Vagina (tissue), 2 donors: ENCODE measurements at regions not wholly inside any gene's neighbourhood (a gene's known extent, or its start where the extent isn't known, plus 50 kb on each side); places are given as distances from the start of the nearest gene placed in this dataset.
"Not testable (repeated sequence)": the region's sequence is repeated elsewhere in the genome, so short reads cannot be mapped to it uniquely, and the experiment has no call there.

Experiments
- DNase-seq, 2 donors: peaks; one replicate each; pipeline ENCODE4 v3.0.0-alpha.2; 2017; ENCODE audit errors: extremely low spot score in 2 of 2
- H3K27ac ChIP-seq: fragments of 200-600 bp; sonication (generic); one replicate; pipeline ENCODE4 v1.5.1; 2019
- H3K27me3 ChIP-seq: fragments of 200-600 bp; sonication (generic); one replicate; pipeline ENCODE4 v1.5.1; 2019
- H3K36me3 ChIP-seq, 2 donors: fragments of 200-600 bp; sonication (generic); one replicate each; pipeline ENCODE4 v1.5.1; 2017 to 2019
- H3K4me1 ChIP-seq: fragments of 200-600 bp; sonication (generic); one replicate; pipeline ENCODE4 v1.5.1; 2019
- H3K4me3 ChIP-seq, 2 donors: fragments of 200-600 bp; sonication (generic); 1 replicate in 1 of 2; 2 replicates in 1 of 2; pipeline ENCODE4 v1.5.1; 2016 to 2019
- H3K9me3 ChIP-seq: fragments of 200-600 bp; sonication (generic); one replicate; pipeline ENCODE4 v1.5.1; 2019
- CTCF ChIP-seq, 3 experiments: fragments of 450-650 bp in 2 of 3; fragments of 200-600 bp in 1 of 3; sonication (generic) in 1 of 3; IDR thresholded peaks; one replicate each; pipeline ENCODE4 v1.5.1; 2017 to 2019; ENCODE audit warnings: antibody characterized with exemption in 3 of 3, mild to moderate bottlenecking in 2 of 3, moderate library complexity in 2 of 3
- POLR2A ChIP-seq, 2 donors: fragments of 450-650 bp; IDR thresholded peaks; one replicate each; pipeline ENCODE4 v1.6.1; 2017; ENCODE audit warnings: antibody characterized with exemption in 2 of 2, mild to moderate bottlenecking in 2 of 2, moderate library complexity in 2 of 2
- POLR2AphosphoS5 ChIP-seq, 2 donors: sonication (generic); formaldehyde crosslinking; IDR thresholded peaks; one replicate each; pipeline ENCODE4 v1.9.0; 2017; ENCODE audit warnings: antibody characterized with exemption in 2 of 2, mild to moderate bottlenecking in 2 of 2, low read depth in 1 of 2; ENCODE audit not compliant: insufficient read depth in 1 of 2
- intact Hi-C: fragments of 100-400 bp; cut with DNase I; formaldehyde crosslinking; loops from one replicate; pipeline ENCODE4 v1.15.1; 2023

- TF ChIP-seq CTCF (IDR thresholded peaks at IDR 0.05) (no peak), POLR2AphosphoS5 (IDR thresholded peaks at IDR 0.05; ENCODE audit: insufficient read depth in 1 of 2, low read depth in 1 of 2) (no peak), POLR2A (IDR thresholded peaks at IDR 0.05) (no peak)
- intact Hi-C loops: no loop called here
These were observed 718.2 kb upstream of the SOX11 start for GRCh38 chr2:4973973-4974372.

GRCh38 chr2:4976407-4976806, 715.8 kb upstream of the SOX11 start:
- DNase-seq: no peak
- TF ChIP-seq CTCF (IDR thresholded peaks at IDR 0.05) (no peak), POLR2AphosphoS5 (IDR thresholded peaks at IDR 0.05; ENCODE audit: insufficient read depth in 1 of 2, low read depth in 1 of 2) (no peak), POLR2A (IDR thresholded peaks at IDR 0.05) (no peak)
- Histone ChIP-seq H3K27ac (no peak overlapping the region), H3K27me3 (no peaks in the 10 kb centered on the region), H3K36me3 (no peaks in the 10 kb centered on the region), H3K4me1 (no peaks in the 10 kb centered on the region), H3K4me3 (no peak overlapping the region), H3K9me3 (no peaks in the 10 kb centered on the region)
- intact Hi-C loops: no loop called here

More at GRCh38 chr2:4973973-4974372, 718.2 kb upstream of the SOX11 start:
- no peaks in the 10 kb centered on the region for H3K27me3 ChIP-seq
- H3K36me3 ChIP-seq: no peaks in the 10 kb centered on the region
- H3K4me1 ChIP-seq: no peaks in the 10 kb centered on the region
- no peak for DNase-seq
- H3K9me3 ChIP-seq: no peaks in the 10 kb centered on the region
- no peak overlapping the region for H3K27ac ChIP-seq
- H3K4me3 ChIP-seq: no peak overlapping the region

GRCh38 chr2:4979111-4979510, 713.1 kb upstream of the SOX11 start:
- TF ChIP-seq POLR2A (IDR thresholded peaks at IDR 0.05) (no peak), CTCF (IDR thresholded peaks at IDR 0.05) (no peak), POLR2AphosphoS5 (IDR thresholded peaks at IDR 0.05; ENCODE audit: insufficient read depth in 1 of 2, low read depth in 1 of 2) (no peak)
- Histone ChIP-seq H3K36me3 (no peaks in the 10 kb centered on the region), H3K27me3 (no peaks in the 10 kb centered on the region), H3K4me1 (no peaks in the 10 kb centered on the region), H3K9me3 (no peaks in the 10 kb centered on the region), H3K27ac (no peak overlapping the region), H3K4me3 (no peak overlapping the region)
- intact Hi-C loops: no loop called here
- no peak for DNase-seq

GRCh38 chr2:4980995-4981394, 711.2 kb upstream of the SOX11 start:
- Histone ChIP-seq H3K36me3 (no peaks in the 10 kb centered on the region), H3K27me3 (no peaks in the 10 kb centered on the region), H3K4me3 (no peak overlapping the region), H3K9me3 (no peaks in the 10 kb centered on the region), H3K27ac (no peak overlapping the region), H3K4me1 (no peaks in the 10 kb centered on the region)
- DNase-seq: no peak
- no peak for TF ChIP-seq POLR2AphosphoS5 (IDR thresholded peaks at IDR 0.05; ENCODE audit: insufficient read depth in 1 of 2, low read depth in 1 of 2)
- no peak for TF ChIP-seq POLR2A (IDR thresholded peaks at IDR 0.05)
- TF ChIP-seq CTCF (IDR thresholded peaks at IDR 0.05): no peak
- intact Hi-C loops: no loop called here

GRCh38 chr2:4981802-4982409, 710.3 kb upstream of the SOX11 start:
- intact Hi-C loops: no loop called here
- Histone ChIP-seq H3K4me3 (no peak overlapping the region), H3K27me3 (no peaks in the 10 kb centered on the region), H3K9me3 (no peaks in the 10 kb centered on the region), H3K36me3 (no peaks in the 10 kb centered on the region), H3K27ac (no peak overlapping the region), H3K4me1 (no peaks in the 10 kb centered on the region)
- no peak for TF ChIP-seq POLR2A (IDR thresholded peaks at IDR 0.05)
- no peak for TF ChIP-seq CTCF (IDR thresholded peaks at IDR 0.05)
- no peak for TF ChIP-seq POLR2AphosphoS5 (IDR thresholded peaks at IDR 0.05; ENCODE audit: insufficient read depth in 1 of 2, low read depth in 1 of 2)
- DNase-seq: no peak

- H3K4me3 ChIP-seq, intact Hi-C loops, DNase-seq: not testable (repeated sequence)
These were observed 703.7 kb upstream of the SOX11 start for GRCh38 chr2:4988444-4988843.

More at GRCh38 chr2:4988444-4988843, 703.7 kb upstream of the SOX11 start:
- not testable (repeated sequence) for H3K27me3 ChIP-seq, H3K4me1 ChIP-seq, H3K36me3 ChIP-seq, H3K9me3 ChIP-seq, H3K27ac ChIP-seq
